ENCODE measurements at regions not wholly inside any gene's neighbourhood (a gene's known extent, or its start where the extent isn't known, plus 50 kb on each side); places are given as distances from the start of the nearest gene placed in this dataset.
"Not testable (repeated sequence)": the region's sequence is repeated elsewhere in the genome, so short reads cannot be mapped to it uniquely, and the experiment has no call there.

- WGBS (ENCODE audit: insufficient coverage, insufficient read length) = no CpG with 5 or more reads among the region's 2 CpGs
- no peak overlapping the region for H3K27ac ChIP-seq (ENCODE audit: low read length)
- no peaks in the 10 kb centered on the region; the same call in 1 of the 2 replicates for H3K9me3 ChIP-seq (ENCODE audit: control insufficient read depth, insufficient read depth, low read length)
- no peaks in the 10 kb centered on the region for H3K27me3 ChIP-seq (ENCODE audit: control insufficient read depth, insufficient read depth, low read length)
- H3K36me3 ChIP-seq (ENCODE audit: control insufficient read depth, insufficient read depth, low read length) = no peaks in the 10 kb centered on the region
- no peaks in the 10 kb centered on the region for H3K4me1 ChIP-seq (ENCODE audit: control insufficient read depth, insufficient read depth, low read length)
- DNase-seq (ENCODE audit: low read depth, low spot score) = no peak
- H3K4me3 ChIP-seq (ENCODE audit: low read length) = no peak overlapping the region
Observed at GRCh38 chr5:167850911-167851310, 440.5 kb upstream of the WWC1 start.

GRCh38 chr5:167851416-167851815 lies 440.0 kb upstream of the WWC1 start:
- no peaks in the 10 kb centered on the region; the same call in 1 of the 2 replicates for H3K9me3 ChIP-seq (ENCODE audit: control insufficient read depth, insufficient read depth, low read length)
- no CpG with 5 or more reads among the region's 5 CpGs for WGBS (ENCODE audit: insufficient coverage, insufficient read length)
- H3K4me1 ChIP-seq (ENCODE audit: control insufficient read depth, insufficient read depth, low read length) = no peaks in the 10 kb centered on the region
- H3K27ac ChIP-seq (ENCODE audit: low read length) = no peak overlapping the region
- no peaks in the 10 kb centered on the region for H3K36me3 ChIP-seq (ENCODE audit: control insufficient read depth, insufficient read depth, low read length)
- DNase-seq (ENCODE audit: low read depth, low spot score) = no peak
- no peaks in the 10 kb centered on the region for H3K27me3 ChIP-seq (ENCODE audit: control insufficient read depth, insufficient read depth, low read length)
- H3K4me3 ChIP-seq (ENCODE audit: low read length) = no peak overlapping the region

- no peak for DNase-seq (ENCODE audit: low read depth, low spot score)
- Histone ChIP-seq H3K36me3 (ENCODE audit: control insufficient read depth, insufficient read depth, low read length) (no peaks in the 10 kb centered on the region), H3K27me3 (ENCODE audit: control insufficient read depth, insufficient read depth, low read length) (no peaks in the 10 kb centered on the region), H3K27ac (ENCODE audit: low read length) (no peak overlapping the region), H3K4me1 (ENCODE audit: control insufficient read depth, insufficient read depth, low read length) (no peaks in the 10 kb centered on the region), H3K9me3 (ENCODE audit: control insufficient read depth, insufficient read depth, low read length) (no peaks in the 10 kb centered on the region; the same call in 1 of the 2 replicates), H3K4me3 (ENCODE audit: low read length) (no peak overlapping the region)
- WGBS (ENCODE audit: insufficient coverage, insufficient read length) = no CpG with 5 or more reads among the region's 5 CpGs
Observed at GRCh38 chr5:167852515-167852914, 438.9 kb upstream of the WWC1 start.

GRCh38 chr5:167853421-167853820 lies 438.0 kb upstream of the WWC1 start:
- Histone ChIP-seq H3K4me1 (ENCODE audit: control insufficient read depth, insufficient read depth, low read length) (no peaks in the 10 kb centered on the region), H3K4me3 (ENCODE audit: low read length) (no peak overlapping the region), H3K36me3 (ENCODE audit: control insufficient read depth, insufficient read depth, low read length) (no peaks in the 10 kb centered on the region), H3K27me3 (ENCODE audit: control insufficient read depth, insufficient read depth, low read length) (no peaks in the 10 kb centered on the region), H3K27ac (ENCODE audit: low read length) (no peak overlapping the region), H3K9me3 (ENCODE audit: control insufficient read depth, insufficient read depth, low read length) (no peaks in the 10 kb centered on the region; the same call in 1 of the 2 replicates)
- no peak for DNase-seq (ENCODE audit: low read depth, low spot score)
- no CpG with 5 or more reads among the region's 4 CpGs for WGBS (ENCODE audit: insufficient coverage, insufficient read length)

- Histone ChIP-seq H3K27me3 (ENCODE audit: control insufficient read depth, insufficient read depth, low read length) (no peaks in the 10 kb centered on the region), H3K9me3 (ENCODE audit: control insufficient read depth, insufficient read depth, low read length) (no peaks in the 10 kb centered on the region), H3K4me3 (ENCODE audit: low read length) (no peak overlapping the region), H3K27ac (ENCODE audit: low read length) (no peak overlapping the region), H3K4me1 (ENCODE audit: control insufficient read depth, insufficient read depth, low read length) (no peaks in the 10 kb centered on the region), H3K36me3 (ENCODE audit: control insufficient read depth, insufficient read depth, low read length) (no peaks in the 10 kb centered on the region)
- no peak for DNase-seq (ENCODE audit: low read depth, low spot score)
- no CpG with 5 or more reads among the region's 3 CpGs for WGBS (ENCODE audit: insufficient coverage, insufficient read length)
Observed at GRCh38 chr5:167855818-167856217, 435.6 kb upstream of the WWC1 start.

- H3K9me3 ChIP-seq (ENCODE audit: control insufficient read depth, insufficient read depth, low read length) = no peaks in the 10 kb centered on the region
- no peak for DNase-seq (ENCODE audit: low read depth, low spot score)
- H3K36me3 ChIP-seq (ENCODE audit: control insufficient read depth, insufficient read depth, low read length) = no peaks in the 10 kb centered on the region
- no peaks in the 10 kb centered on the region for H3K4me1 ChIP-seq (ENCODE audit: control insufficient read depth, insufficient read depth, low read length)
- no peak overlapping the region for H3K27ac ChIP-seq (ENCODE audit: low read length)
- H3K27me3 ChIP-seq (ENCODE audit: control insufficient read depth, insufficient read depth, low read length) = no peaks in the 10 kb centered on the region
- H3K4me3 ChIP-seq (ENCODE audit: low read length) = no peak overlapping the region
- no CpG with 5 or more reads among the region's 3 CpGs for WGBS (ENCODE audit: insufficient coverage, insufficient read length)
Observed at GRCh38 chr5:167857321-167857720, 434.1 kb upstream of the WWC1 start.

- not testable (repeated sequence) for H3K27ac ChIP-seq (ENCODE audit: low read length); H3K9me3 ChIP-seq (ENCODE audit: control insufficient read depth, insufficient read depth, low read length); H3K36me3 ChIP-seq (ENCODE audit: control insufficient read depth, insufficient read depth, low read length); H3K27me3 ChIP-seq (ENCODE audit: control insufficient read depth, insufficient read depth, low read length); H3K4me1 ChIP-seq (ENCODE audit: control insufficient read depth, insufficient read depth, low read length); H3K4me3 ChIP-seq (ENCODE audit: low read length); DNase-seq (ENCODE audit: low read depth, low spot score)
- no CpG with 5 or more reads among the region's 50 CpGs for WGBS (ENCODE audit: insufficient coverage, insufficient read length)
Observed at GRCh38 chr5:167858186-167858855, 433.1 kb upstream of the WWC1 start.

GRCh38 chr5:167861129-167861927 lies 430.1 kb upstream of the WWC1 start:
- Histone ChIP-seq H3K4me3 (ENCODE audit: low read length) (no peak overlapping the region), H3K4me1 (ENCODE audit: control insufficient read depth, insufficient read depth, low read length) (no peaks in the 10 kb centered on the region), H3K36me3 (ENCODE audit: control insufficient read depth, insufficient read depth, low read length) (no peaks in the 10 kb centered on the region), H3K27ac (ENCODE audit: low read length) (no peak overlapping the region), H3K27me3 (ENCODE audit: control insufficient read depth, insufficient read depth, low read length) (no peaks in the 10 kb centered on the region), H3K9me3 (ENCODE audit: control insufficient read depth, insufficient read depth, low read length) (no peaks in the 10 kb centered on the region)
- no CpG with 5 or more reads among the region's 15 CpGs for WGBS (ENCODE audit: insufficient coverage, insufficient read length)
- no peak for DNase-seq (ENCODE audit: low read depth, low spot score)

GRCh38 chr5:167861928-167862426 lies 429.5 kb upstream of the WWC1 start:
- Histone ChIP-seq H3K4me1 (ENCODE audit: control insufficient read depth, insufficient read depth, low read length) (no peaks in the 10 kb centered on the region), H3K27me3 (ENCODE audit: control insufficient read depth, insufficient read depth, low read length) (no peaks in the 10 kb centered on the region), H3K27ac (ENCODE audit: low read length) (no peak overlapping the region), H3K4me3 (ENCODE audit: low read length) (no peak overlapping the region), H3K9me3 (ENCODE audit: control insufficient read depth, insufficient read depth, low read length) (no peaks in the 10 kb centered on the region), H3K36me3 (ENCODE audit: control insufficient read depth, insufficient read depth, low read length) (no peaks in the 10 kb centered on the region)
- no peak for DNase-seq (ENCODE audit: low read depth, low spot score)
- WGBS (ENCODE audit: insufficient coverage, insufficient read length) = no CpG with 5 or more reads among the region's 2 CpGs

- Histone ChIP-seq H3K27ac (ENCODE audit: low read length) (no peak overlapping the region), H3K4me3 (ENCODE audit: low read length) (no peak overlapping the region), H3K4me1 (ENCODE audit: control insufficient read depth, insufficient read depth, low read length) (no peaks in the 10 kb centered on the region), H3K9me3 (ENCODE audit: control insufficient read depth, insufficient read depth, low read length) (no peaks in the 10 kb centered on the region), H3K27me3 (ENCODE audit: control insufficient read depth, insufficient read depth, low read length) (no peaks in the 10 kb centered on the region), H3K36me3 (ENCODE audit: control insufficient read depth, insufficient read depth, low read length) (no peaks in the 10 kb centered on the region)
- WGBS (ENCODE audit: insufficient coverage, insufficient read length) = no CpG with 5 or more reads among the region's 2 CpGs
- DNase-seq (ENCODE audit: low read depth, low spot score) = no peak
Observed at GRCh38 chr5:167863883-167864282, 427.6 kb upstream of the WWC1 start.
